ENCODE measurements at regions not wholly inside any gene's neighbourhood (a gene's known extent, or its start where the extent isn't known, plus 50 kb on each side); places are given as distances from the start of the nearest gene placed in this dataset.

- Histone ChIP-seq H4K20me1 (ENCODE audit: low read length) (no peaks in the 10 kb centered on the region), H3K4me1 (ENCODE audit: insufficient read depth, low read length) (no peaks in the 10 kb centered on the region), H3K79me2 (ENCODE audit: low read length) (no peaks in the 10 kb centered on the region), H3K9ac (ENCODE audit: low read length) (no peak overlapping the region), H3K27me3 (ENCODE audit: low read length) (no peaks in the 10 kb centered on the region), H3K4me2 (ENCODE audit: low read length) (no peak overlapping the region), H3K9me3 (ENCODE audit: low read length) (no peaks in the 10 kb centered on the region), H3F3A (ENCODE audit: low read length, unreplicated experiment) (no peaks in the 10 kb centered on the region), H3K4me3 (ENCODE audit: low read length) (no peak overlapping the region), H2AFZ (ENCODE audit: low read length) (no peak overlapping the region), H3K9me2 (replicated peaks; ENCODE audit: low read length) (no peaks in the 10 kb centered on the region), H3K36me3 (ENCODE audit: low read depth, low read length) (no peaks in the 10 kb centered on the region), H3K27ac (ENCODE audit: low read length) (no peak overlapping the region)
- TF ChIP-seq CTCF (conservative IDR thresholded peaks at IDR 0.05; ENCODE audit: low read depth, low read length): no peak
- TF ChIP-seq EZH2phosphoT487 (IDR thresholded peaks at IDR 0.05; ENCODE audit: borderline replicate concordance, low read length): no peak
- no peak for TF ChIP-seq EZH2 (IDR thresholded peaks at IDR 0.05; ENCODE audit: low read length, unreplicated experiment)
- DNase-seq: no peak
- BruUV-seq (replicated peaks): no TSS peak
- ATAC-seq: no peak
- ChIA-PET CTCF (no interaction called here), POLR2A (ENCODE audit: unreplicated experiment) (no interaction called here)
- intact Hi-C loops (cut with micrococcal nuclease): no loop called here
These were observed 278.6 kb upstream of the ITM2A start for GRCh38 chrX:79645749-79646148.

- no peak overlapping the region for H2AFZ ChIP-seq (ENCODE audit: low read length)
- H3K4me1 ChIP-seq (ENCODE audit: insufficient read depth, low read length): no peaks in the 10 kb centered on the region
- no peak overlapping the region for H3K27ac ChIP-seq (ENCODE audit: low read length)
- no peaks in the 10 kb centered on the region for H3K9me3 ChIP-seq (ENCODE audit: low read length)
- ATAC-seq (no peak), DNase-seq (no peak)
- no TSS peak for BruUV-seq (replicated peaks)
- ChIA-PET POLR2A (ENCODE audit: unreplicated experiment) (no interaction called here), CTCF (no interaction called here)
- H3K79me2 ChIP-seq (ENCODE audit: low read length): no peaks in the 10 kb centered on the region
- H3K36me3 ChIP-seq (ENCODE audit: low read depth, low read length): no peaks in the 10 kb centered on the region
- no peak overlapping the region for H3K4me2 ChIP-seq (ENCODE audit: low read length)
- no peaks in the 10 kb centered on the region for H4K20me1 ChIP-seq (ENCODE audit: low read length)
- TF ChIP-seq EZH2 (IDR thresholded peaks at IDR 0.05; ENCODE audit: low read length, unreplicated experiment) (no peak), EZH2phosphoT487 (IDR thresholded peaks at IDR 0.05; ENCODE audit: borderline replicate concordance, low read length) (no peak), CTCF (conservative IDR thresholded peaks at IDR 0.05; ENCODE audit: low read depth, low read length) (no peak)
- H3F3A ChIP-seq (ENCODE audit: low read length, unreplicated experiment): no peaks in the 10 kb centered on the region
- no peak overlapping the region for H3K9ac ChIP-seq (ENCODE audit: low read length)
- intact Hi-C loops (cut with micrococcal nuclease): no loop called here
- no peak overlapping the region for H3K4me3 ChIP-seq (ENCODE audit: low read length)
- no peaks in the 10 kb centered on the region for H3K27me3 ChIP-seq (ENCODE audit: low read length)
- H3K9me2 ChIP-seq (replicated peaks; ENCODE audit: low read length): no peaks in the 10 kb centered on the region
These were observed 264.4 kb upstream of the ITM2A start for GRCh38 chrX:79631526-79631925.

GRCh38 chrX:79630033-79631009, 263.2 kb upstream of the ITM2A start:
- Histone ChIP-seq H3K9me2 (replicated peaks; ENCODE audit: low read length) (no peaks in the 10 kb centered on the region), H3K4me2 (ENCODE audit: low read length) (no peak overlapping the region), H3K27me3 (ENCODE audit: low read length) (no peaks in the 10 kb centered on the region), H3K4me3 (ENCODE audit: low read length) (no peak overlapping the region), H3K79me2 (ENCODE audit: low read length) (no peaks in the 10 kb centered on the region), H3K27ac (ENCODE audit: low read length) (no peak overlapping the region), H4K20me1 (ENCODE audit: low read length) (no peaks in the 10 kb centered on the region), H3F3A (ENCODE audit: low read length, unreplicated experiment) (no peaks in the 10 kb centered on the region), H2AFZ (ENCODE audit: low read length) (no peak overlapping the region), H3K9me3 (ENCODE audit: low read length) (no peaks in the 10 kb centered on the region), H3K36me3 (ENCODE audit: low read depth, low read length) (no peaks in the 10 kb centered on the region), H3K4me1 (ENCODE audit: insufficient read depth, low read length) (no peaks in the 10 kb centered on the region), H3K9ac (ENCODE audit: low read length) (no peak overlapping the region)
- ATAC-seq: no peak
- peak; percentile 1 for DNase-seq
- TF ChIP-seq EZH2phosphoT487 (IDR thresholded peaks at IDR 0.05; ENCODE audit: borderline replicate concordance, low read length): no peak
- no peak for TF ChIP-seq EZH2 (IDR thresholded peaks at IDR 0.05; ENCODE audit: low read length, unreplicated experiment)
- TF ChIP-seq CTCF (conservative IDR thresholded peaks at IDR 0.05; ENCODE audit: low read depth, low read length): no peak
- ChIA-PET POLR2A (ENCODE audit: unreplicated experiment) (no interaction called here), CTCF (no interaction called here)
- intact Hi-C loops (cut with micrococcal nuclease): no loop called here
- no TSS peak for BruUV-seq (replicated peaks)
